RWPE2 (cell line): ENCODE measurements at regions not wholly inside any gene's neighbourhood (a gene's known extent, or its start where the extent isn't known, plus 50 kb on each side); places are given as distances from the start of the nearest gene placed in this dataset.

Experiments
- ATAC-seq: fragments of 200-7000 bp; cut with Tn5 transposase; 3 replicates; pipeline ENCODE4 v1.9.1; 2021; ENCODE audit warnings: low read depth
- DNase-seq: peaks from one replicate; pipeline ENCODE4 v3.0.0-alpha.2; 2020; ENCODE audit warnings: low spot score
- H3K27ac ChIP-seq: fragments of 450-650 bp; 2 replicates; pipeline ENCODE4 v1.5.1; 2017; ENCODE audit warnings: mild to moderate bottlenecking; ENCODE audit not compliant: poor library complexity, severe bottlenecking
- H3K27me3 ChIP-seq: fragments of 250-450 bp; sonication (Bioruptor Pico); 2 replicates; pipeline ENCODE4 v1.5.1; 2021; ENCODE audit warnings: mild to moderate bottlenecking, moderate library complexity; ENCODE audit not compliant: insufficient read depth, poor library complexity, severe bottlenecking
- H3K36me3 ChIP-seq: fragments of 250-450 bp; sonication (Bioruptor Pico); 2 replicates; pipeline ENCODE4 v1.5.1; 2020; ENCODE audit warnings: low read depth, mild to moderate bottlenecking, moderate library complexity
- H3K4me1 ChIP-seq: fragments of 250-450 bp; sonication (Bioruptor Pico); 2 replicates; pipeline ENCODE4 v1.5.1; 2021; ENCODE audit warnings: mild to moderate bottlenecking, moderate library complexity; ENCODE audit not compliant: insufficient read depth, poor library complexity, severe bottlenecking
- H3K4me3 ChIP-seq: fragments of 250-450 bp; sonication (Bioruptor Pico); 2 replicates; pipeline ENCODE4 v1.5.1; 2021; ENCODE audit warnings: mild to moderate bottlenecking, moderate library complexity; ENCODE audit not compliant: severe bottlenecking
- H3K9me3 ChIP-seq: fragments of 250-450 bp; sonication (Bioruptor Pico); 2 replicates; pipeline ENCODE4 v1.5.1; 2021; ENCODE audit warnings: mild to moderate bottlenecking, moderate library complexity; ENCODE audit not compliant: severe bottlenecking
- CTCF ChIP-seq: fragments of 450-650 bp; IDR thresholded peaks from one replicate; pipeline ENCODE4 v1.5.1; 2017; ENCODE audit warnings: mild to moderate bottlenecking, moderate library complexity; ENCODE audit not compliant: poor library complexity, severe bottlenecking

- no peak for TF ChIP-seq CTCF
- no peaks in the 10 kb centered on the region for H3K4me1 ChIP-seq
- no peak overlapping the region for H3K27ac ChIP-seq
- no peak overlapping the region for H3K4me3 ChIP-seq
- no peaks in the 10 kb centered on the region for H3K36me3 ChIP-seq
- no peaks in the 10 kb centered on the region for H3K27me3 ChIP-seq
- ATAC-seq, result no peak
- DNase-seq, result no peak
- no peaks in the 10 kb centered on the region for H3K9me3 ChIP-seq
These were observed 205.0 kb upstream of the EPHA7 start for GRCh38 chr6:93624408-93624807.

GRCh38 chr6:93621442-93621841 is 202.1 kb upstream of the EPHA7 start:
- Histone ChIP-seq H3K27me3 (no peaks in the 10 kb centered on the region), H3K4me1 (no peaks in the 10 kb centered on the region), H3K27ac (no peak overlapping the region), H3K36me3 (no peaks in the 10 kb centered on the region), H3K9me3 (no peaks in the 10 kb centered on the region), H3K4me3 (no peak overlapping the region)
- TF ChIP-seq CTCF, result no peak
- DNase-seq, result no peak
- ATAC-seq, result no peak

GRCh38 chr6:93604951-93605350 is 185.6 kb upstream of the EPHA7 start:
- H3K4me3 ChIP-seq, result no peak overlapping the region
- DNase-seq (no peak), ATAC-seq (no peak)
- no peaks in the 10 kb centered on the region for H3K4me1 ChIP-seq
- no peak for TF ChIP-seq CTCF
- no peaks in the 10 kb centered on the region for H3K36me3 ChIP-seq
- H3K9me3 ChIP-seq, result no peaks in the 10 kb centered on the region
- H3K27ac ChIP-seq, result no peak overlapping the region
- peaks cover 19% of the 10 kb centered on the region for H3K27me3 ChIP-seq

- H3K4me3 ChIP-seq, result no peak overlapping the region
- H3K9me3 ChIP-seq, result no peaks in the 10 kb centered on the region
- H3K4me1 ChIP-seq, result no peaks in the 10 kb centered on the region
- ATAC-seq (no peak), DNase-seq (no peak)
- H3K36me3 ChIP-seq, result no peaks in the 10 kb centered on the region
- no peak for TF ChIP-seq CTCF
- H3K27ac ChIP-seq, result no peak overlapping the region
- no peaks in the 10 kb centered on the region for H3K27me3 ChIP-seq
These were observed 173.1 kb upstream of the EPHA7 start for GRCh38 chr6:93592417-93592816.

GRCh38 chr6:93586306-93586705 is 166.9 kb upstream of the EPHA7 start:
- no peaks in the 10 kb centered on the region for H3K4me1 ChIP-seq
- no peak overlapping the region for H3K4me3 ChIP-seq
- no peak for TF ChIP-seq CTCF
- H3K36me3 ChIP-seq, result no peaks in the 10 kb centered on the region
- H3K27ac ChIP-seq, result no peak overlapping the region
- H3K9me3 ChIP-seq, result no peaks in the 10 kb centered on the region
- ATAC-seq, result no peak
- H3K27me3 ChIP-seq, result no peaks in the 10 kb centered on the region
- no peak for DNase-seq
